A549 (cell line): ENCODE measurements at regions not wholly inside any gene's neighbourhood (a gene's known extent, or its start where the extent isn't known, plus 50 kb on each side); places are given as distances from the start of the nearest gene placed in this dataset.

Experiments used
- ATAC-seq, 2 experiments: fragments of 200-7000 bp in 1 of 2; fragments of >200 bp in 1 of 2; cut with Nextera tagmentation in 1 of 2; cut with Tn5 transposase in 1 of 2; 3 replicates each; pipeline versions ENCODE4 v1.8.0 to v1.9.1; 2018 to 2020; ENCODE audit warnings: mild to moderate bottlenecking in 1 of 2, moderate library complexity in 1 of 2
- CTCF ChIA-PET: fragments of 300-600 bp; sonication (Branson Sonifier 250); formaldehyde crosslinking; extraction: SDS; loops from one replicate; lab custom pipeline; 2021; ENCODE audit warnings: antibody characterized with exemption, inconsistent platforms; lab: Yijun Ruan, JAX
- POLR2A ChIA-PET: fragments of 350-600 bp; formaldehyde crosslinking; extraction: SDS; loops from one replicate; lab custom pipeline; 2021; ENCODE audit warnings: antibody characterized with exemption, inconsistent platforms; lab: Yijun Ruan, JAX
- DNase-seq, 2 experiments: peaks; one replicate each; pipeline versions ENCODE4 v3.0.0 to v3.0.0-alpha.2; 2011 to 2016; ENCODE audit warnings: low read depth in 1 of 2, low spot score in 1 of 2
- FAIRE-seq: peaks from 2 replicates; lab custom pipeline; 2011; peaks lifted over from hg19 to GRCh38; lab: Jason Lieb, UNC
- H3K27ac ChIP-seq, 2 experiments: fragments of >200 bp; sonication (Bioruptor Twin); formaldehyde crosslinking; 3 replicates each; pipeline ENCODE4 v1.5.1; 2016 to 2017
- H3K4me1 ChIP-seq: fragments of >200 bp; sonication (Bioruptor Twin); formaldehyde crosslinking; 3 replicates; pipeline ENCODE4 v1.6.1; 2016
- H3K4me2 ChIP-seq: fragments of >200 bp; sonication (Bioruptor Twin); formaldehyde crosslinking; 3 replicates; pipeline ENCODE4 v1.6.1; 2016
- H3K4me3 ChIP-seq: fragments of >200 bp; sonication (Bioruptor Twin); formaldehyde crosslinking; 3 replicates; pipeline ENCODE4 v1.5.1; 2016
- H3K9me3 ChIP-seq: fragments of >200 bp; sonication (Bioruptor Twin); formaldehyde crosslinking; 3 replicates; pipeline ENCODE4 v1.6.1; 2016
- BCL3 ChIP-seq: fragments of >200 bp; sonication (Bioruptor Twin); formaldehyde crosslinking; IDR thresholded peaks from 3 replicates; pipeline ENCODE4 v1.6.1; 2016
- BHLHE40 ChIP-seq: IDR thresholded peaks from 2 replicates; pipeline ENCODE4 v1.6.1; 2012; ENCODE audit warnings: low read depth, low read length, inconsistent platforms
- CBX2 ChIP-seq: fragments of 200-600 bp; sonication (generic); IDR thresholded peaks from 2 replicates; pipeline ENCODE4 v1.6.1; 2016; ENCODE audit warnings: low read depth, mild to moderate bottlenecking, borderline replicate concordance
- CEBPB ChIP-seq, 2 experiments: fragments of >200 bp in 1 of 2; sonication (Bioruptor Twin) in 1 of 2; formaldehyde crosslinking in 1 of 2; IDR thresholded peaks; 2 replicates each; pipeline ENCODE4 v1.6.1; 2012 to 2016
- CTCF ChIP-seq: fragments of >200 bp; sonication (Bioruptor Twin); formaldehyde crosslinking; IDR thresholded peaks from 3 replicates; pipeline ENCODE4 v1.5.1; 2016
- E2F6 ChIP-seq: IDR thresholded peaks from 2 replicates; pipeline ENCODE4 v1.6.1; 2012; ENCODE audit warnings: low read depth, borderline replicate concordance
- EHMT2 ChIP-seq: fragments of 200-600 bp; sonication (generic); IDR thresholded peaks from 2 replicates; pipeline ENCODE4 v1.6.1; 2016; ENCODE audit warnings: antibody characterized with exemption, low read depth, mild to moderate bottlenecking, moderate library complexity
- ELK1 ChIP-seq: fragments of 150-350 bp; IDR thresholded peaks from 2 replicates; pipeline ENCODE4 v1.6.1; 2014; ENCODE audit warnings: low read depth, mild to moderate bottlenecking, low read length
- EP300 ChIP-seq, 2 experiments: fragments of >200 bp; sonication (Bioruptor Twin); formaldehyde crosslinking; IDR thresholded peaks; 2 replicates in 1 of 2; 3 replicates in 1 of 2; pipeline ENCODE4 v1.6.1; 2016 to 2017
- ESRRA ChIP-seq: fragments of 150-350 bp; IDR thresholded peaks from 2 replicates; pipeline ENCODE4 v1.6.1; 2014; ENCODE audit warnings: mild to moderate bottlenecking, low read length, borderline replicate concordance
- FOSB ChIP-seq: fragments of 250-450 bp; sonication (Bioruptor Pico); IDR thresholded peaks from 2 replicates; pipeline ENCODE4 v1.5.0; 2020; ENCODE audit warnings: mild to moderate bottlenecking, moderate library complexity
- FOSL2 ChIP-seq, 2 experiments: fragments of 450-650 bp in 1 of 2; fragments of >200 bp in 1 of 2; sonication (Bioruptor Twin) in 1 of 2; formaldehyde crosslinking; IDR thresholded peaks; 2 replicates each; pipeline versions ENCODE4 v1.5.0 to v1.6.1; 2016 to 2020; ENCODE audit warnings: mild to moderate bottlenecking in 1 of 2, moderate library complexity in 1 of 2
- HDAC2 ChIP-seq: fragments of 200-600 bp; sonication (generic); IDR thresholded peaks from 2 replicates; pipeline ENCODE4 v1.6.1; 2016
- HEYL ChIP-seq: fragments of 250-450 bp; sonication (Bioruptor Pico); IDR thresholded peaks from 2 replicates; pipeline ENCODE4 v1.8.0; 2021; ENCODE audit warnings: mild to moderate bottlenecking, moderate library complexity
- HOXB13 ChIP-seq: fragments of 250-450 bp; sonication (Bioruptor Pico); IDR thresholded peaks from 2 replicates; pipeline ENCODE4 v1.5.0; 2020; ENCODE audit warnings: low read depth, mild to moderate bottlenecking, moderate library complexity
- KDM1A ChIP-seq: fragments of 200-600 bp; sonication (generic); IDR thresholded peaks from 2 replicates; pipeline ENCODE4 v1.6.1; 2016; ENCODE audit warnings: low read depth, mild to moderate bottlenecking
- MAX ChIP-seq: IDR thresholded peaks from 2 replicates; pipeline ENCODE4 v1.6.1; 2012
- MYC ChIP-seq: IDR thresholded peaks from 2 replicates; pipeline ENCODE4 v1.6.1; 2012; ENCODE audit warnings: mild to moderate bottlenecking, inconsistent platforms, low read length, improper control_type of control experiment, borderline replicate concordance
- NFE2L2 ChIP-seq: fragments of 150-350 bp; conservative IDR thresholded peaks from 2 replicates; pipeline ENCODE4 v1.6.1; 2014; ENCODE audit warnings: low read length
- NPAS2 ChIP-seq: fragments of 250-450 bp; sonication (Bioruptor Pico); IDR thresholded peaks from 2 replicates; pipeline ENCODE4 v1.8.0; 2022; ENCODE audit warnings: mild to moderate bottlenecking, moderate library complexity, borderline replicate concordance
- PHF8 ChIP-seq: fragments of 200-600 bp; sonication (generic); IDR thresholded peaks from 2 replicates; pipeline ENCODE4 v1.6.1; 2016; ENCODE audit warnings: low read depth, mild to moderate bottlenecking, antibody characterized with exemption, moderate library complexity, borderline replicate concordance
- POLR2A ChIP-seq: IDR thresholded peaks from 2 replicates; pipeline ENCODE4 v1.6.1; 2012; ENCODE audit warnings: mild to moderate bottlenecking, low read length
- REST ChIP-seq: fragments of 200-600 bp; sonication (generic); IDR thresholded peaks from 2 replicates; pipeline ENCODE4 v1.6.1; 2016; ENCODE audit warnings: antibody characterized with exemption, mild to moderate bottlenecking, moderate library complexity
- RFX5 ChIP-seq: fragments of 450-650 bp; IDR thresholded peaks from 2 replicates; pipeline ENCODE4 v1.7.1; 2014; ENCODE audit warnings: antibody characterized with exemption, mild to moderate bottlenecking, moderate library complexity
- RNF2 ChIP-seq: fragments of 200-600 bp; sonication (generic); IDR thresholded peaks from 2 replicates; pipeline ENCODE4 v1.6.1; 2016; ENCODE audit warnings: low read depth, mild to moderate bottlenecking, antibody characterized with exemption, moderate library complexity, borderline replicate concordance
- TFCP2L1 ChIP-seq: fragments of 250-450 bp; sonication (Bioruptor Pico); IDR thresholded peaks from 2 replicates; pipeline ENCODE4 v1.5.0; 2021; ENCODE audit warnings: mild to moderate bottlenecking
- ZFP36 ChIP-seq: fragments of 450-650 bp; IDR thresholded peaks from 2 replicates; pipeline ENCODE4 v1.6.1; 2014; ENCODE audit warnings: borderline replicate concordance; ENCODE audit not compliant: partially characterized antibody
- WGBS: methylation state at CpG from one replicate; pipeline ENCODE4 v1.1.6; 2017; ENCODE audit errors: missing lambda C conversion rate; 5-methylcytosine and 5-hydroxymethylcytosine counted together

- Histone ChIP-seq H3K4me1 (no peaks in the 10 kb centered on the region), H3K4me2 (no peak overlapping the region), H3K4me3 (no peak overlapping the region), H3K9me3 (no peaks in the 10 kb centered on the region; the same call in 2 of the 3 replicates), H3K27ac (no peak overlapping the region)
- FAIRE-seq (no peak), ATAC-seq (no peak)
- 0% methylated on average over 1 of the region's 1 CpG for WGBS
- TF ChIP-seq ELK1 = no peak
- TF ChIP-seq MYC = no peak
- TF ChIP-seq FOSL2 (IDR thresholded peaks at IDR 0.05) = no peak
- TF ChIP-seq FOSL2 (CRISPR knock-in tag; IDR thresholded peaks at IDR 0.05) = no peak
- TF ChIP-seq FOSB = no peak
- TF ChIP-seq POLR2A = no peak
- TF ChIP-seq PHF8 = no peak
- no peak for TF ChIP-seq MAX
- TF ChIP-seq EHMT2 = no peak
- TF ChIP-seq NFE2L2 = no peak
- TF ChIP-seq BCL3 = no peak
- TF ChIP-seq TFCP2L1 (CRISPR knock-in tag) = no peak
- TF ChIP-seq E2F6 = no peak
- TF ChIP-seq, all 56 proteins: peak for 0
- POLR2A ChIA-PET = no interaction called here
- no peak for DNase-seq
- CTCF ChIA-PET = no interaction called here
These were observed 1067.2 kb upstream of the GYPC start for GRCh38 chr2:125588780-125589179.

- ChIA-PET POLR2A (no interaction called here), CTCF (no interaction called here)
- WGBS = 45% methylated on average over 4 of the region's 4 CpGs
- FAIRE-seq (no peak), DNase-seq (no peak), ATAC-seq (no peak)
- Histone ChIP-seq H3K4me1 (no peaks in the 10 kb centered on the region), H3K27ac (no peak overlapping the region), H3K4me2 (no peak overlapping the region), H3K9me3 (no peaks in the 10 kb centered on the region; the same call in 2 of the 3 replicates), H3K4me3 (no peak overlapping the region)
- TF ChIP-seq CTCF = no peak
- TF ChIP-seq RNF2 = no peak
- TF ChIP-seq ESRRA = no peak
- no peak for TF ChIP-seq HOXB13 (CRISPR knock-in tag)
- TF ChIP-seq KDM1A = no peak
- no peak for TF ChIP-seq ZFP36
- TF ChIP-seq RFX5 = no peak
- no peak for TF ChIP-seq REST
- no peak for TF ChIP-seq NPAS2 (CRISPR knock-in tag)
- TF ChIP-seq CBX2 = no peak
- no peak for TF ChIP-seq BCL3
- TF ChIP-seq HEYL (CRISPR knock-in tag) = no peak
- no peak for TF ChIP-seq CEBPB (IDR thresholded peaks at IDR 0.05)
- no peak for TF ChIP-seq HDAC2
- no peak for TF ChIP-seq BHLHE40
- TF ChIP-seq MYC = no peak
- TF ChIP-seq MAX = no peak
- TF ChIP-seq EP300 (IDR thresholded peaks at IDR 0.05) = no peak
These were observed 1064.0 kb upstream of the GYPC start for GRCh38 chr2:125591954-125592353.
